Omental fat pad (tissue), 3 donors: ENCODE measurements at regions not wholly inside any gene's neighbourhood (a gene's known extent, or its start where the extent isn't known, plus 50 kb on each side); places are given as distances from the start of the nearest gene placed in this dataset.
"Not testable (repeated sequence)": the region's sequence is repeated elsewhere in the genome, so short reads cannot be mapped to it uniquely, and the experiment has no call there.

Experiments
- ATAC-seq: fragments of 150-250 bp; one replicate; pipeline ENCODE4 v1.9.1; 2016; ENCODE audit warnings: mild to moderate bottlenecking, moderate library complexity; ENCODE audit not compliant: low FRiP score
- DNase-seq: peaks from one replicate; pipeline ENCODE4 v3.0.0-alpha.2; 2019; ENCODE audit warnings: low spot score
- TF ChIP-seq, protein P1 (sequence below), 3 donors: fragments of 450-650 bp; IDR thresholded peaks; one replicate each; pipeline ENCODE4 v1.5.1; 2016 to 2017; ENCODE audit warnings: antibody characterized with exemption in 3 of 3, mild to moderate bottlenecking in 3 of 3, moderate library complexity in 2 of 3

- DNase-seq (no peak), ATAC-seq (no peak)
- TF ChIP-seq, protein P1, sequence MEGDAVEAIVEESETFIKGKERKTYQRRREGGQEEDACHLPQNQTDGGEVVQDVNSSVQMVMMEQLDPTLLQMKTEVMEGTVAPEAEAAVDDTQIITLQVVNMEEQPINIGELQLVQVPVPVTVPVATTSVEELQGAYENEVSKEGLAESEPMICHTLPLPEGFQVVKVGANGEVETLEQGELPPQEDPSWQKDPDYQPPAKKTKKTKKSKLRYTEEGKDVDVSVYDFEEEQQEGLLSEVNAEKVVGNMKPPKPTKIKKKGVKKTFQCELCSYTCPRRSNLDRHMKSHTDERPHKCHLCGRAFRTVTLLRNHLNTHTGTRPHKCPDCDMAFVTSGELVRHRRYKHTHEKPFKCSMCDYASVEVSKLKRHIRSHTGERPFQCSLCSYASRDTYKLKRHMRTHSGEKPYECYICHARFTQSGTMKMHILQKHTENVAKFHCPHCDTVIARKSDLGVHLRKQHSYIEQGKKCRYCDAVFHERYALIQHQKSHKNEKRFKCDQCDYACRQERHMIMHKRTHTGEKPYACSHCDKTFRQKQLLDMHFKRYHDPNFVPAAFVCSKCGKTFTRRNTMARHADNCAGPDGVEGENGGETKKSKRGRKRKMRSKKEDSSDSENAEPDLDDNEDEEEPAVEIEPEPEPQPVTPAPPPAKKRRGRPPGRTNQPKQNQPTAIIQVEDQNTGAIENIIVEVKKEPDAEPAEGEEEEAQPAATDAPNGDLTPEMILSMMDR (IDR thresholded peaks at IDR 0.05), result no peak
These were observed 536.0 kb downstream of the TMX3 start for GRCh38 chr18:68178921-68179320.

GRCh38 chr18:68177807-68178702 lies 536.9 kb downstream of the TMX3 start:
- DNase-seq (no peak), ATAC-seq (no peak)
- TF ChIP-seq, protein P1 (IDR thresholded peaks at IDR 0.05), result no peak

DNA sequence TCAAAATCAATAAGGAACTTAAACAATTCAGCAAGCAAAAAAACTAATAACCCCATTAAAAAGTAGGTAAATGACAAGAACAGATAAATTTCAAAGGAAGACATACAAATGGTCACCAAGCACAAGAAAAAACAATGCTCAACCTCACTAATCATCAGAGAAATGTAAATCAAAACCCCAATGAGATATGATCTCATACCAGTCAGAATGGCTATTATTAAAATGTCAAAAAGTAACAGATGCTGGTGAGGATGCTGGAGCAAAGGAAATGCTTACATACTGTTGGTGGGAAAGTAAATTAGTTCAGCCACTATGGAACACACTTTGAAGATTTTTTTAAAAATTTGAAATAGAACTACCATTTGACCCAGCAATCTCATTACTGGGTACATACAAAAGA lies 538.0 kb downstream of the TMX3 start:
- no peak for DNase-seq
- TF ChIP-seq, protein P1 (IDR thresholded peaks at IDR 0.05), result no peak
- no peak for ATAC-seq

DNA sequence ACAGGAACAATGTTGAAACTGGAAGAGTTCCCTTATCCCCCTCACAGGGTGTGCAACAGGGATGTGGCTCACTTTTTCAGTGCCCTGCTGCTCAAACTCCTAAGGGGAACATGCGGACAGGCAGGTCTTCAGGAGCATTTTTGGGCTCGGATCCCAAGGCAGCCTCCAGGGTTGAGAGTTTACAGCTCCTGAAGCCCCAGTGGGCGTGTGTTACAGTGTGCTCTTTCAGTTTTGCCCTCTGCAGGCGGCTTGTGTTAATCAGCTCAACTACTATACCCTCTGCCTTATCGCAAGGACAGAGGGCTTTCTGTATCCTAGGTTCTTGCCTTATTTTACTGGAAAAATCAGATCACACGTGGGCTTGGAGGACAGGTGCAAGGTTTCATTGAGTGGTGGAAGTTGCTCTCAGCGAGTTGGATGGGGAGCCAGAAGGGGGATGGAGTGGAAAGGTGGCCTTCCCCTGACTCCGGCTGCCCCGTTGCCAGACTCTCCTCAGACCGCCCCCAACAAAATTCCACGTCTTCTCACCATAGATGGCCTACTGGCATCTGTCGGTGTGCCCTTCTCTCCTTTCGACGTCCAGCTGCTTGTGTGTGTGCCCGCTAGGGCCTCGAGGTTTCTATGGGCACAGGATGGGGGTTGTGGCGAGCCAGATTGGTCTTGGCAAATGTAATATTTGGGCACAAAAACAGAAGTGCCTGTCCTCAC lies 541.9 kb downstream of the TMX3 start:
- no peak for ATAC-seq

DNA sequence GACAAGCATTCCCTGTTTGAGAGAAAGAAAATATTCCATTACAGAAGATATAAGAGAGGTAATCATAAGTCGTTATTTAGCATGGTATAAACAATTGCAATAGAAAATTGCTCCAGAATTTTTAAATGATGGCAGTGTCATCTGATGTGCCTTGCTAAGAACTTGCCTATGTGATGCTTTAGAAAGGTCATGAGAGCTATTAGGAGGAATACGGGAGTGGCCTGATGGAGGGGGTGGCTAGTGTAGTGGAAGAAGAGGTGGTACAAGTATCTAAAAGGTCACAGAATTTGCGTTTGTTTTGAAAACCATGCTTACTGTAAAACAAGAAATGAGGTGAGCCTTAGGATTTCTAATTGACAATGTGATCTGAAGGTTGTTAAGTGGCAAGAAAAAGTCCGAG lies 550.0 kb downstream of the TMX3 start:
- TF ChIP-seq, protein P1 (IDR thresholded peaks at IDR 0.05), result no peak
- DNase-seq (no peak), ATAC-seq (no peak)

More for the DNA sequence above, 541.9 kb downstream of the TMX3 start:
- no peak for DNase-seq
- TF ChIP-seq, protein P1 (IDR thresholded peaks at IDR 0.05), result no peak

DNA sequence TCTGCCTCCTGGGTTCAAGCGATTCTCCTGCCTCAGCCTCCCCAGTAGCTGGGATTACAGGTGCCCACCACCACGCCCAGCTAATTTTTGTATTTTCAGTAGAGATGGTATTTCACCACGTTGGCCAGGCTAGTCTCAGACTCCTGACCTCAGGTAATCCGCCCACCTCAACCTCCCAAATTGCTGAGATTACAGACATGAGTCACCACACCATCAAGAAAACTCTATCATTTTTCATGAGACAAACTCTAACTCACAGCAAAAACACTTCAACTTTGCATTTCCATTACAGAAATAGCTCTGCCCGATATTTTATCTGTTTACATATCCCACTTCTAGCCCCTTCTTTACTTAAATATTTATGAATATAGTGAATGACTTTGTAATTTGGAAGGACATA lies 561.1 kb downstream of the TMX3 start:
- DNase-seq, ATAC-seq: not testable (repeated sequence)

DNA sequence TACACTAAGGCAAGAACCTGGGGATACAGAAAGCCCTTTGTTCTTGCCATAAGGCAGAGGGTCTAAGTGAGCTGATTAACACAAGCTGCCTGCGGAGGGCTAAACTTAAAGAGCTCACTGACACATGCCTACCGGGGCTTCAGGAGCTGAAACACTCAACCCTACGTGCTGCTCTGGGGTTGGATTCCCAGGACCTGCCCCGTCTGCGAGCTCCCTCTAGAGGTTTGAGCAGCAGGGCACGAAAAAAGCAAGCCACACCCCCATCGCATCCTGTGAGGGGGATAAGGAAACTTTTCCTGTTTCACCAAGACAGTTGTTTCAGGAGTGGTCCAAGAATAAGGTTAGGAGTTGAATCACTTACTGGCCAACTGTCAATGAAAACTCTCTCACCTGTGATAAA lies 562.1 kb downstream of the TMX3 start:
- ATAC-seq (no peak), DNase-seq (no peak)
- TF ChIP-seq, protein P1 (IDR thresholded peaks at IDR 0.05), result no peak
